GM19025 (cell line): ENCODE measurements at regions not wholly inside any gene's neighbourhood (a gene's known extent, or its start where the extent isn't known, plus 50 kb on each side); places are given as distances from the start of the nearest gene placed in this dataset.
"Not testable (repeated sequence)": the region's sequence is repeated elsewhere in the genome, so short reads cannot be mapped to it uniquely, and the experiment has no call there.

ENCODE experiments used
- ATAC-seq: cut with Tn5 transposase; IDR thresholded peaks from one replicate; pipeline ENCODE4 v1.9.1; 2021; ENCODE audit warnings: mild to moderate bottlenecking, low read depth, moderate library complexity; ENCODE audit not compliant: unreplicated experiment

GRCh38 chr14:49250517-49250916 is 335.7 kb downstream of the RPS29 start:
- ATAC-seq, result no peak

GRCh38 chr14:49250109-49250508 is 336.1 kb downstream of the RPS29 start:
- ATAC-seq, result no peak

- no peak for ATAC-seq
These were observed 337.2 kb downstream of the RPS29 start for GRCh38 chr14:49249022-49249421.

GRCh38 chr14:49243777-49244176 is 342.4 kb downstream of the RPS29 start:
- not testable (repeated sequence) for ATAC-seq

GRCh38 chr14:49240383-49240782 is 345.8 kb downstream of the RPS29 start:
- ATAC-seq, result no peak

GRCh38 chr14:49228552-49228951 is 357.6 kb downstream of the RPS29 start:
- ATAC-seq, result no peak

GRCh38 chr14:49221316-49221715 is 364.9 kb downstream of the RPS29 start:
- no peak for ATAC-seq

- no peak for ATAC-seq
These were observed 365.7 kb downstream of the RPS29 start for GRCh38 chr14:49220492-49220891.

GRCh38 chr14:49218436-49219092 is 367.6 kb downstream of the RPS29 start:
- no peak for ATAC-seq

GRCh38 chr14:49212721-49213120 is 373.5 kb downstream of the RPS29 start:
- no peak for ATAC-seq

- ATAC-seq, result no peak
These were observed 376.8 kb downstream of the RPS29 start for GRCh38 chr14:49209416-49209815.

GRCh38 chr14:49206828-49207227 is 379.4 kb downstream of the RPS29 start:
- ATAC-seq, result no peak

GRCh38 chr14:49203676-49204075 is 382.5 kb downstream of the RPS29 start:
- ATAC-seq, result no peak

GRCh38 chr14:49199159-49199558 is 387.0 kb downstream of the RPS29 start:
- ATAC-seq, result no peak

GRCh38 chr14:49196327-49196726 is 389.9 kb downstream of the RPS29 start:
- no peak for ATAC-seq

GRCh38 chr14:49194067-49194466 is 392.1 kb downstream of the RPS29 start:
- no peak for ATAC-seq

- peak; percentile 93 for ATAC-seq
These were observed 392.7 kb downstream of the RPS29 start for GRCh38 chr14:49193332-49194065.

- no peak for ATAC-seq
These were observed 394.8 kb downstream of the RPS29 start for GRCh38 chr14:49191380-49191779.

GRCh38 chr14:49189375-49189774 is 396.8 kb downstream of the RPS29 start:
- no peak for ATAC-seq

- ATAC-seq, result no peak
These were observed 398.4 kb downstream of the RPS29 start for GRCh38 chr14:49187799-49188198.

- ATAC-seq, result peak; percentile 99
These were observed 412.3 kb downstream of the RPS29 start for GRCh38 chr14:49173765-49174373.

GRCh38 chr14:49164074-49164473 is 422.1 kb downstream of the RPS29 start:
- ATAC-seq, result no peak
